GM21526 (cell line): ENCODE measurements at regions not wholly inside any gene's neighbourhood (a gene's known extent, or its start where the extent isn't known, plus 50 kb on each side); places are given as distances from the start of the nearest gene placed in this dataset.

Source experiments
- ATAC-seq: cut with Tn5 transposase; IDR thresholded peaks from one replicate; pipeline ENCODE4 v1.9.1; 2021; ENCODE audit warnings: moderate library complexity; ENCODE audit not compliant: unreplicated experiment, low FRiP score

DNA sequence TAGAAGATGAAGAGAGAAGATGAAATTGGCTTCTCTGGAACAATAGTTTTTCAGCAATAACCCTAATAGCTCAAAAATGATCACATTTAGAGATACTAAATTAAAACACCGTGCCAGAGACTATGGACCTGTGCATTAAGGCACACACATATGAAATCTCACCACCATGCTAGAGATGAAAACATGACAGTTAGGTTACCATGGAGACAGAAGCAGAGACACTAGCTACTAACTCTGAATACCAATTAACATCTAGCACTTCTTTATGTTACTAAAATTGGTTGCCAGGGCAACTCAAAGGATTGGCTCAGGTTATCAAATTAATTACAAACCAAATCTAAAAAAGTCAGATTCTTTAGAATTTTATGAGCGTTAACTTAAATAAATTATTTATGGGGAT, 337.7 kb downstream of the PLK2 start:
- ATAC-seq: no peak

- ATAC-seq: no peak
These were observed 338.5 kb downstream of the PLK2 start for GRCh38 chr5:58121391-58121790.

- ATAC-seq: no peak
These were observed 342.3 kb downstream of the PLK2 start for GRCh38 chr5:58117542-58117941.

DNA sequence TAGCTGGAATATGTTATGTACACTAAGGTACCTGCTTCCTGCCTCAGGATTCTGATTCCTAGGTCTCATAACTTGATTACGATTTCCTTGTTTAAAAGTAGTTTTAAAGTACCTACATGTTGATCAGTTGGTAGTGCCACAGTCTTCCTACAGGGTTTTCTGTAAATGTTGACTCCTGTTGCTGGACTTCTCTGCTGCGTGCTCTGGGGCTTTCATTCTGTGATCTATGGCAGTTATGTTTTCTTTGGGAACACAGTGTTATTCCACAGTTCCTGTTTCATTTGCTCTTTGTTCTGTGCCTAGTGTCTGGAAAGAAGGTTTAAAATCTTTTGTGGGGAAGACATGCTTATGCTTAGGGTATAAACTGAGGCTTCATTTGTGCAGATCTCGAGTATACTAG, 343.5 kb downstream of the PLK2 start:
- no peak for ATAC-seq

GRCh38 chr5:58115811-58116210, 344.1 kb downstream of the PLK2 start:
- ATAC-seq: no peak

DNA sequence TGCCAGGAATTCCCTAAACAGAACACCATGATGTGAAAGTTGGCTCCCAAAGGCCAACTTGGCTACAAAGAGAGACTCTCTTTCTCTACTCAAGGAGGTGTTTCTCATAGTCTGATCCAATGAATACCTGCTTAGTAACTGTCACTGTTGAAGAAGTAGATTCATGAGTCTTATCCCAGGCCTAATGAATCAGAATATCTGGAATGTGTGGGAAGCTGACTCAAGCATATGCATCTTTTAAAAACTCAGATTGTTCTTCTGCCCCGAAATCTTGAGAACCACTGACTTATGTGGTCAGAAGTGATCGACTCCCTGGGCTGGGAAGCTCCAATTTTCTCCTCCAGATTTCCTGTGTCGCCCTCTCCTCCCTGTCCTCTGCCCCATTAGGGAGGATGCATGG, 345.6 kb downstream of the PLK2 start:
- no peak for ATAC-seq

DNA sequence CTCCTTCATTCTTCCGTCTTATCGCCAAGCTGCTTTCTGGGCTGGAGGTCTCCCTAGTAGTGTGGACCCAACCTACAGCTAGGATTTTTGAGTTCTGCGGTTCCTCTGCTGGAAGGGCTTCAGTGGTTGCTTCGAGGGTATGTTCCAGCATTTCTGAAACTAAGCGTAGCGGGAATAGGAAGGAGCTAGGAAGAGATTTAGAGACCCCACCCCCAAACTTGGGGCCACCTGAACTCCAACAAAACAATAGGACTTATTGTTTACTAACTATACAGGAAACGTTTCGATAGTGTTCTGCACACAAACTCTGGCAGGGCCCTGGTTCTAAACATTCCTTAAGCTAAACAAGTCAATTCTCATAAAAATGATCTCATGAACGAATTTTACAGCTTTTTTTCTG, 346.7 kb downstream of the PLK2 start:
- ATAC-seq: no peak

- no peak for ATAC-seq
These were observed 351.4 kb downstream of the PLK2 start for GRCh38 chr5:58108511-58108910.

DNA sequence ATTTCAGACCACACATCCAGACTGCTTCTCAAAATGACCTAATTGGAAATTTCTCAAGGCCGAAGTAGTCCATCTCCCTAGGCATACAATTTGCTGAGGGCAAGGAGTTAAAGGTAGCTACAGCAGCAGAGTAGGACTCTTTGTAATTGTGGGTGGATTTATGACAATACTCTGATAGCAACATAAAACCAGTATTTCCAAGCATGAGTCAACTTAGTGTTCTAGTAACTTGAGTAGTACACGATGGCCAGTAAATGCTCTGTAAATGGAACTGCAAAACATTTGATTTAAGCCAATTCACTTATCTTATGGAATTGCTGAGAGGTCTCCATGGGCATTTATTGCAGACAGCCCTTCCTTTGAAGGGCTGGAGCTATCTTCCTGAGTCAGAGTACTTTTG, 352.2 kb downstream of the PLK2 start:
- ATAC-seq: no peak

- no peak for ATAC-seq
These were observed 353.0 kb downstream of the PLK2 start for GRCh38 chr5:58106754-58107410.

GRCh38 chr5:58105836-58106235, 354.1 kb downstream of the PLK2 start:
- ATAC-seq: no peak

DNA sequence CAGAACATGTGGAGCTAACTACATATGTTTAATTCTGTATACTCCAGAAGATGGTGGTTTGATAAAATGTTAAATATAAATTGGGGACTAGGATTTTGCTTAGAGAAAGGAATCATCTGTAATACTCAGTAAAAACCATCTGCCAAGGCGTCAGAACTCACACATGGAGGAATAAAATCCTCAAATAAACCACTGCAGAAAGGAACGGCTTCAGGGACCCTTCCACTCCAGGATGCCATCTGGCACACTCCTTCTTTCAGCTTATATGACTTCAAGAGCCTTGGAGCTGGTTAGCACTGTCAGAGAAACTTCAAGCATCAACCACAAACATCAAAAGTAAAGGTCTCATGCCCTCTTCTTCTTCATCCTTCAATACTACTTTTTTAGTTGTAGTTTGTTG, 360.6 kb downstream of the PLK2 start:
- ATAC-seq: no peak

GRCh38 chr5:58094031-58094430, 365.9 kb downstream of the PLK2 start:
- no peak for ATAC-seq

GRCh38 chr5:58090704-58091103, 369.2 kb downstream of the PLK2 start:
- no peak for ATAC-seq

GRCh38 chr5:58088941-58089340, 370.9 kb downstream of the PLK2 start:
- ATAC-seq: no peak

GRCh38 chr5:58087905-58088304, 372.0 kb downstream of the PLK2 start:
- no peak for ATAC-seq

DNA sequence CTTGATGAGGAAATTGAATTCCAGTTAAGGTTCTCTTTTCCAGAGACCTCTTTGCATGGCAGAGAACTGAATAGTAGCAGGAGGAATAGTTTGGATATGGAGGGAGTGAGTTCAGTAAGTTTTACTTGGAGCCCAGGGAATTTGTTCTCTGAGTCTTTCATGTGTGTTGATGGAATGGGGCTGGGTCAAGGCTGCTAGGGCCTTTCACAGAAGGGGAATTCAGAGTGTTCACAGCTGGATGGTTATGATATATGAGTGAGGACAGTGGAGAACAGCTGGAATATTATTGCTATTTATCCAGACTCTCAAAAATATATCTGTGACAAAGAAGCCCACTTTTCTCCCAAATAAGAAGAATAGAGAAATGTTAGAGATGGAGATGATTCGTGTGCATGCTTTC, 372.8 kb downstream of the PLK2 start:
- ATAC-seq: no peak

DNA sequence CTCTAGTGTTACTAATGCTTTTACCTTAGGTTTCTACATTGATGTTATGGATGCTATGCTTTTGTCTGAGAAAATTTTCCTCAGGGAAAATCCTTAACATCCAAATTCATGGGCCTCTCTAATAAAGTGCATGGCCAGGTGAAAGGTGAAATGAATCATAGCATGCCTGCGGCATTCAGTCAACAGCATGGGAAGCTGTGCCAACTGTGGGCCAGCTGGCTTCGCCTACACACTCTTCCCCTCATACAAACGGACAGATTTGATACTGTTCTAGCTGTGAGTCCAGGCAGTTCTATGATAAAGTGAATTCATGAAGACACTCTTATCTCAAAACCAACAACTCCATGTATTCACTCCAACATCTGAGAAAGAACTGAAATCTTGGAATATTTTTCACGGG, 374.1 kb downstream of the PLK2 start:
- ATAC-seq: no peak

DNA sequence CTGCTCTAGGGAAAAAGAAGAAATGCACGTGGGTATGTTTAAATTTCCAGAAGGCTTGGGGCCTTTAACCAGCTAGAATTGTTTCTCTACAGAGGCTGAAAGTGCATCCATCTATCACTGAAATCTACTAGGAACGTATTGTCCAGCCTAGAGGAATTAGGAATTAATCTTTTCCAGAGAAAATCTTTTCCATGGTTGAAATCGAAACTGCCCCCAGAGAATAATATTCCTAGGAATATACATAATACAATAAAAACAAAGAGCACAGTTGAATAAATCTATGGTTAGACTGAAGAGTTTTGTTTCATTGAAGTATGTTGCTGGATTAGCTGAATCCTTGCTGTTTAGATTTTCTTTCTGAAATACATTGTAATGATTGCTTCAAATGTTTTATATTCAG, 378.5 kb downstream of the PLK2 start:
- ATAC-seq: no peak

DNA sequence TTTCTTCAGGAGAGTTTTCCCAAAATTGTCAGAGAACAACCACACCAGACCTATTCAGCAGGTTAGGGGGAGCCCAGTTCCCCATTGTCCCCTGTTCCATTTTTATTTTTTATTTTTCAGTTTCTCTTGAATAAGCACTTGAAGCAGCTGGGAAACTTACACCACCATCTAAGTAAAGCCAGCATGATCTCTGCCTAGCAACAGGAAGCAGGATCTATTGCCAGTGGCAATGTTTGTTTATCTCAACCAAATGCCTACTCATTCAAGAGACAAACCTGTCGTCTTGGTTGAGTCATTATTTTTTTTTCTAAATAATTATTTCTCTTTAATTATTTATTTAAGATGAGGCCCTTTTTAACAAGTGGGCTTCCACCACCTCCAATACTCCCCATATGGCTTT, 379.3 kb downstream of the PLK2 start:
- no peak for ATAC-seq

DNA sequence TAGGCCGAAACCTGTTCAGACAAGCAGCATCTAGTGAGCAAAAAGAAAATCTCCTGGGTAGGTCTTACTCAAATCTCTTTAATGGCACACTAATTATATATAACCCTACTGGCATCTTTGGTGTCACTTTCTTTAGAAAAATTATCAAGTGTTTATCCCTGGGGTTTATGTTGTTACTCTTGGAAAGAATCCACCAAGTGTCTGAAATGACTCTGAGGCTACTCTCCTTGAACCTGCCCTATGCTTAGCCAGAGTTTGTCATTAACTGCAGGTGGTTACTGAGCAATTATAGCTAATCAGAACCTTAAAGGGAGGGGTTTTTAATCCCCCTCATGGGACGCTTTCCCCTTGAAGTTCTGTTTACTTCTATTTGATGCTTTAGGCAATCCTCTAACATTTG, 381.9 kb downstream of the PLK2 start:
- no peak for ATAC-seq

GRCh38 chr5:58077416-58077815, 382.5 kb downstream of the PLK2 start:
- ATAC-seq: no peak
